GM21529 (cell line): ENCODE measurements at regions not wholly inside any gene's neighbourhood (a gene's known extent, or its start where the extent isn't known, plus 50 kb on each side); places are given as distances from the start of the nearest gene placed in this dataset.

Experiments
- ATAC-seq: cut with Tn5 transposase; IDR thresholded peaks from one replicate; pipeline ENCODE4 v1.9.1; 2021; ENCODE audit not compliant: unreplicated experiment

DNA sequence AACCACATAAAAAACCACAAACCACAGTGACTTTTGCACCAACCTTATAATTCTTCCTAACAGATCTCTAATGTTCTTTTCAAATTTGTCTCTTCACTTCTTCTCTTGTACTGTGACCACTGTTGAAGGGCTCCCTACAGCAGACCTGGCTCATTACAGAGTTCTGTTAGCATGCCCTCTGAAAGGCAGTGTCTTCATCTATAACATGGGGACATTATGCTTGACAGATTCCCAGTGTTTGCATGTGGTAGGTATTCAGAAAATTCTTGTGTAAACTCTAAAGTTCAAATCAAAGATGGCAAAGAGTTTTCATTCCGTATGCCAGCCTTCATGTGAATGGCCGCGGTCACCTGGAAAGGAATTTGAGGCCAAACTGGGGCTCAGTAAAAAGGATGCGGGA is 182.6 kb downstream of the DHX35 start:
- ATAC-seq = no peak

DNA sequence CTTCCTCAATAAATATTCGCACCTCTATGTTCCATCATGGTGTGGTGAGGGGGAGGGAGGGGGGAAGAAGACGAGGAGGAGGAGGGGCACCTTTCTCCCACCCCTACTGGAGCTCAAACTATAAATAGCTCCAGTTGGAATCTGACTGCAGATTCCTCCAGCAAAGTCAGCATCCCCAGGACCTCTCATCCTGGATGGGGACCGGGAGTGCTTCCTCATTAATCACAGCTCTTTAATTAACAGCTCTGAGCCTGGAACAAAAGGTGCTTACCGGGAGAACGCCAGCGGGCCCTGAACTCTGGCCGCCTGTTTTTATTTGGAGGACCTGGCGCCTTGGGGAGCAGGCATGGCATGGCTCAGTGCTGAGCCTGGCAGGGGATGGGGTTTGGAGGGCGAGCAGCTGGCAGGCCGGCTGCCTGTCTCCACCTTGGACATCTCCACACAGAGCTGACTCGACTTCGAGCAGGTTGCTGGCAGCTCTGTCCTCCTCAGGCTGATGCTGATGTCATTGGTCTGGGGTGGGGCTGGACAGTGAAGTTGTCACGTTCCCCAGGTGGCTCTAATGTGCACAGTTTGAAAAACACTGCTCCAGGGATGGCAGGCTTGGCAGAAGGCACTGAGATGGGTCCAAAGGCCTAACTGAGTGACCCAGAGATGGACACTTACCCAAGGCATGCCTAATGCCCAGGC is 180.4 kb downstream of the DHX35 start:
- no peak for ATAC-seq

DNA sequence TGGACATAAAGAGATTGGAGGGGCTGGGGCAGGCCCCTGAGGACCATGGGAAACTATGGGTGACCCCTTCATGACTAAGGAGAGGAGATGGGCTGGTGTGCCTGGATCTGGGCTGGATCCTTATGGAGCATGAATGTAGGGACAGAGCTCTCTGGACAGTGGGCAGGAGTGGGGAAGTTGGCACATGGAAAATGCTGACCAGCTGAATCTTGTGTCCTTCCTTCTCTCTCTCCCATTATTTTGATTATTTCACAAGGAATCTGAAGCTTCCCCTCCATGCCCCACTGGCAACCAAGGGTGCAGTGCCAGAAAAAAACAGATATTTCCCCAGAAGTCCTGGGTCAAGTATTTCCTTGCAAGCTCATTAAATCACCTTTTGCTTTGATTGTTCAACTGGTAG is 175.2 kb downstream of the DHX35 start:
- no peak for ATAC-seq

DNA sequence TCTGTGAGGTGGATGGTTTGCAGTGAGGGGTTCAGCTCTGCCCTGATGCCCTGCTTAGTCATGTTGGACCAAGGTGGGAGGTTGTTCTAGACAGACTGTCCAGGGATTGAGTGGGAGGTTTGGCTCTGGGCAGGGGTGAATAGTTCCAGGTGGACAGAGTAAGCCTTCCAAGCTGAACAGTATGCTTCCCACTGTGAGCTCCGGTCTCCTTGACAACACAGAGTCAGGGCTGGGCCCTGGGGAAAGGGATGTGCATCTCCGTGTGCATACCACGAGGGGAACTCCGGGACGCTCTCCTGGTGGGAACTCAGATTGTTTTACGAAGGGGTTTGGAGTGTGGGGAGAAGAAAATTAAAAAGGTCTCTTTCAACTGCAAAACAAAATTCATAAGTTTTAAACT is 174.7 kb downstream of the DHX35 start:
- no peak for ATAC-seq

DNA sequence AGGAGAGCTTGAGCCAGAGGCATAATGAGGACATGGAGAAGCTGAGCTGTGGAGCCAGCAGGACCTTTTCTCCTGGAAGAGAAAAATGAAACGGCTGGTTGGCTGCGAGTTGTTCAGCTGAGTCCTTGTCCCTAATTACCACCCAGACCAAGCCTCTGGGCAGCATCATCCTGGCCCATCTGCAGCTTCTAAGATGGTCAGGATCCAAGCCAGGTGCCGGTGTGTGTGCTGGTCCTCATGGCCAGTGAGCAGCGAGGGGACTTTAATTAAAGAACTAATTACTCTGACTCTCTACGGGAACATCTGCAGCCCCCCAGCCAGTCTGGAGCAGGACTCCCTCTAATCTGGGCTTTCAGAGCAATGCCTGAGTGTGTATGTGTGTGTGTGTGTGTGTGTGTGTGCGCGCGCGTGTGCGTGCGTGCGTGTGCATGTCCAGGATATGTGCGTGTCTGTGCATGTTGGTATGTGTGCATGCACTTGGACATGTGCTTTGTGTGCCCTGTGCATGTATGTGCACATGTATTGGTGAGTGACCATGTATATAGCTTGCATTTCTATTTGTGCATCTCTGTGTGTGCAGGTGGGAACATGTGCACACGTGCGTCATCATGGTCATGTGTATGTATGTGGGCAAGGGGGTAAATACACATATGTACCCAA is 173.9 kb downstream of the DHX35 start:
- ATAC-seq = no peak

DNA sequence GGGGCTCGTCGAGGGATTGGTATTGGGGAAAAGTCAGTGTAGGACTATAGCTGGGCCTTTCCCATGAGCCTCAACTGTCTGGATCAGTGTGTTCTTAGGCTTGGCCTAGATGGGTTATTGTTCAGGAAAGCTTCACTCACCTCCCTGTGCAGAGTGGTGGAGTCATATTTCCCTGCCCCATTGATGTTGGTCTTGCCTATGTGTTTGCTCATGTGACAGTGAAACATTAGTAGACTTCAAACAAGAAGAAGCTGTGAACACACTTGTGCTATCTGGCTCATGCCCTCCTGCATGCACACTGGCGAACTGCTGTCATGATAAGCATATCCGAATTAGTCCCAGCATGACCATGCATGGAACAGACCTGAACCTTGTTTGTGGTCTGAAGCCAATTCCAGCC is 171.1 kb downstream of the DHX35 start:
- no peak for ATAC-seq

DNA sequence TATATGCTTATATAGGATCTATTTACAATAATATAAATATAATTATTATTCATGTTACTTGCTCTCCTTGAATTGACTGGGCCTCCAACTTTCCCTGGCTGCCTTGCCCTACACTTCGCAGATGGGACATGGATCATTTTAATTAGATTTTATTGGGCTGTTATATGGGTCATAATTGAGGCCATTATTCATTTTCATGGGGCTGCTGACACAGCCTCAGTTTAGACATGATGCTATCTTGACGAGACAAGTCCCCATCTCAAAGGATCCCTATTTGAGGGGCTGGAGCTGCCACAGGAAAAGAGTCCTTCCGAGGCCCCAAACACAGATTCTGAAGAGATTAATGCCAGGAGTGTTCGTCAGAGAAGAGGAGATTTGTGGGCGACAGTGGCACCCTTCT is 170.4 kb downstream of the DHX35 start:
- ATAC-seq = no peak

DNA sequence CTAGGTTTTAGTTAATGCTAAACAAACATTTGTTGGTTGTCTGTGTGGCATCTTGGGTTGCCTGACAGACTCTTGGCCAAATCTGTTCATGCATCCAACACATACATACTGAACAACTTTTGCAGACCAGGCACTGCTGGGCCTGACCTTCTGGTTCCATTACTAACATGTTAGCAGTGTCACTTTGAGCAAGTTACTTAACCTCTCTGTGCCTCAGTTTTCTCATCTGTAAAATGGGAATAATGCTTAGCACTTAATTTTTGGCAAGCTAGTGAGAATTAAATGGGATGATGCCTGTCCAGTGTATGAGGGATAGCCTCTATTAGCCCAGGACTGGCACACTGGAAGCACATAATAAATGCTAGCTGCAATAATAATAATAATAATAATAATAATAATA is 169.9 kb downstream of the DHX35 start:
- no peak for ATAC-seq

DNA sequence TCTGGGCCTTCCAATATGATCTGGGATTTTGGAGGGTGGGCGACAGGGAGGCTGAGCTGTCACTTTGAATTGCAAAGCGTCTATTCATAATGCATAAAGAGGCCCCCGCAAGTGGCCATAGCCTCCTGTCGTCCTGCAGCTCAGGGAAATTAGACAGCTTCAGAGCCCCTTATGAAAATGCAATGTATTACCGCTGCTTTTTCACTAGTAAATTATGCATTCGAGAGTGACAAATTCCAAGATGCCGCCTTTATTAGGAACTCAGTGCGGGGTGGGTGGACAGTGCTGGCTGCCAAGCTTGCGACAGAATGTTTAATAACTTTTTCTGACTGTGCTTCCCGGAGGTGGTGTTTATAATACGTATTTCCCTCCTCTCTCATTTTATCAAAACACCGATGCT is 168.5 kb downstream of the DHX35 start:
- ATAC-seq = no peak

DNA sequence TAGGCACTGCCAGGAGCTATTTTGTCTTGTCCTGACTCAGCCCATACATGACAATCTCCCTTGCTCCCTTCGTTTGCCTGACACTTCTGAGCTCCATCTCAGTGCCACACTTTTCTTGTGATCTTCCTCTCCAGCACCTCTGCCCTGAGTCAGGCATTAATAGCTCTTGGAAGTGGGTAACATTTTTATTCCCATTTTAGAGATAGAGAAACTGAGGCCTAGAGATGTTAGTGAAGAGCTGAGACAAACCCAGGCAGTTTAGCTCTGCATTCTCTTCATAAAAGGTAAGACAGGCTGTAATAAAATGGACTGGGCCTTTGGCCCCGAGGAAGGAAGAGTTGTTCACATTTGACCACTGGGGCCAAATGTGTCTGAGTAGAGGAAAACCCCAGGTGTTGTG is 167.4 kb downstream of the DHX35 start:
- no peak for ATAC-seq

DNA sequence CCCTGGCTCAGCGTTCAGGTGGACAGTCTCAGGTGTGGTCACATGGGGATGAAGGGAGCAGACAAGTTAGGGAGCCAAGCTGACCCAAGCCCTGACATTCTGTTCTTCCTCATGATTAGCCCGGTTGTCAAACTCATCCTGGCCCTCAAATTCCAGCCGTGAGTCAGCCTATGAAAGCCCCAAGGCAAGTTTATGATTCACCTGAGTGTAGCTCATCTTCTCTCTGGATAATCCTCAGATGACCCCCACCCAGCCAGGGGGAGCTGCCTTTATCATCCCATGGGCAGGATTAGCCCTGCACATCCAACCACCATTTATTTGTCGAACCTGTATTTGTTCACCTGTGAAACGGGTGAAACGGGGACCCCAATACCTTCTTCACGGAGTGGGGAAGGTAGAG is 161.9 kb downstream of the DHX35 start:
- no peak for ATAC-seq

DNA sequence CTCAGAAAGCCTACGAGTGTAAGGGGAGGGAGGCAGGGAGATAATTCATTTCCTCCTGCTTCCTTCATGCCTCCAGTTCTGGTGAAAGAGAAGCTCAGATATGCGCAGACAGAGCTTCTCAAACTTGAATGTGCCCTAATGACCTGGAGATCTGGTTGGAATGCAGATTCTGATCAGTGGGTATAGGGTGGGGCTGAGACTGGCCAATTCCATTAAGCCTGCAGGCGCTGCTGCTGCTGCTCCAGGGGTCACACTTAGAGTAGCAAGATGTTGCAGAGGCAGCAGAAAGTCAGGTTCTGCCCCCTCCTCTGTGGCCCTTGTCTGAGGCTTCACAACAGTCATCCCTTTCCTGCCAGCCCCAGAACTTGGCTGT is 161.0 kb downstream of the DHX35 start:
- ATAC-seq = no peak

DNA sequence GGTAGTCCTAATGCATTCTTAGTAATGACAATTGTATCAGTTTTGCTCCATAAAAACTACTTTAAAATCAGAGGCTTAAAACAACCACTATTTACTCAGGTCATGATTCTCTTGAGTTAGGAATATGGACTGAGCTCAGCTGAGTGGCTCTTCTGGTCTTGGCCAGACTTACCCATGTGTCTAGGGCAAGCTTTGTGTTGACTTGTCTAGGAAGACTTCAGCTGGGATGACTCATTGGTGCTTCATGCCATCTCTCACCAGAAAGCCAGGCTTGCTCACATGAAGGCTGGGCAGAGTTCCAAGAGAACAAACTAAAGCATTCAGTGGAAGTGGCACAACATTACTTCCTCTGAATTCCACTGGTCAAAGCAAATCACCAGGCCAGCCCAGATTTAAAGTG is 155.3 kb downstream of the DHX35 start:
- ATAC-seq = no peak

DNA sequence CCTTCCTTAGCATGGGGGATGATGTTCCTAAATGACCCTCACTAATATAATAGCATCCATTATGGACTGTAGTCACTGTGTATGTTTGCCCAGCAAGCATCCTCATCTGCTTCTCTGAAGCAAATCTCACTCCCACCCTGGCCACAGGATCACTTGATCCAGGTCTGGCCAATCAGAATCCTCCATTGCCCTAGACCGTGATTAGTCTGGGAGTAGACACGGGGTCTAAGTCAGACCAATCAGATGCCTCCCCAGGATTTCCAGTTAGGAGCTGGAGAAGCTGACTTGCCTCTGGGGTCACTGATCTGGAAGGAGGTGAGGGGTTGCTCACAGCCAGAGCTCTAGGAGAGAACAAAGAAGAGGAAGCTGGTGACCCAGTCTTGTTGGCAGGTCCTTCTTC is 153.9 kb downstream of the DHX35 start:
- no peak for ATAC-seq

DNA sequence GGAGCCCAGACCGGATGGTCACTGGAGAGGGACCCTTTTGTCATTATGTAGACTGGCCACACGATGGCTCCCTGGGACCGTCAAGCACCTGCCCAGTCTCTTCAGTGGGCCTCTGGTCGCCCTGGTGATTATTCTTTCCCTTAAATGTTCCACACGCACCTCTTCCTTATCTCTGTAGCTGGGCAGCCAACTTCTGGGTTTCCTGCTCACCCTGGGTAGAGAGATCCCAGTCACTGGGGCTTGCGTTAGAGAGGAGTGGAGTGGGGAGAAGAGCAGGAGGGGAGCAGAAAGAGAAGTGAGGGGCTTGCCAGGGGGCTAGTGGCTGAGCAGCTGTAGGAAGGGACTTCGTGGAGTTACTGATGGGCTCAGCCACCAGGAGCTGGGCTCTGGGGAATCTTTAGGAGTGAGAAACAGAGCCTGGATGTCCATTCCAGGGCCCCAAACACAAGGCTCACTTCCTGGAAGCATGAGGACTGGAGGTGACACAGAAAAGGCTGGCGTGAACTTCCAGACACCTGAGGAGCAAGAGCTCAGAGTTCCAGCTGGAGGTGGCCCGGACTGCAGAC is 150.1 kb downstream of the DHX35 start:
- ATAC-seq = no peak

DNA sequence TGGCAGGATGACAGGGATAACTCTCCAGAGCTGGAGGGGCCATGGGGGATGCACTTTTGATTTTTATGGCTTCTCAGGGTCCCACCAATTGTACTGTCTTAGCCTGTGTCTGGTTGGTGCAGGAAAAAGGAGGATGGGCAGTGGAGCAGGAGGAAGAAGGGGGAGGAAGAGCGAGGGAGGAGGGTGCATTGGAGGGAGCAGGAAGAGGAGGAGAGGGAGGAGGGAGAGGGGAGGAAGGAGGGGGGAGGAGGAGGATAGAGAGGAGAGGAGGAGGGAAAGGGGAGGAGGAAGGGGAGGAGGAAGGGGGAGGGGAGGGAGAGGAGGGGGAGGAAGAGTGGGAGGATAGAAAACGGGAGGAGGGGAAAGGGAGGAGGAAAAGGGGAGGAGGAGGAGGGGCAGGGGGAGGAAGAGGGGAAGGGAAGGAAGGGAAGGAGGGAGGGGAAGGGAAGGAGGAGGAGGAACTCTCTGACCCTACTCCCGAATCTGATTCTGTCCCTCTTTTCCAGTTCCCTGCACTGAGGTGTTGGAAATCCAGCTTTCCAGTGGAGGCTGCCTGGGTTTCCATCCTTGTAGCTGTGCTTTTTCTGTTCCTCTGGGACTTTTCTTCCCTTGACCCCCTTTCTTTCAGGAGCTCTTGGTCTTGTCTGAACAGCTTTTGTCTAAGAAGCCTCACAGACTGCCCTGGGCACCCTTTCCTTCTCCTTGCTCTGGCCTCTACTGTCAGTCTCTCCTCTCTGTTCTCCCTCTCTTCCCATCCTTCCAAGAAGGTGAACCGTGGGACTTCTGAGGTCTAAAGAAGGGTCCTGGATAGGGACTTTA is 149.4 kb downstream of the DHX35 start:
- ATAC-seq = no peak

DNA sequence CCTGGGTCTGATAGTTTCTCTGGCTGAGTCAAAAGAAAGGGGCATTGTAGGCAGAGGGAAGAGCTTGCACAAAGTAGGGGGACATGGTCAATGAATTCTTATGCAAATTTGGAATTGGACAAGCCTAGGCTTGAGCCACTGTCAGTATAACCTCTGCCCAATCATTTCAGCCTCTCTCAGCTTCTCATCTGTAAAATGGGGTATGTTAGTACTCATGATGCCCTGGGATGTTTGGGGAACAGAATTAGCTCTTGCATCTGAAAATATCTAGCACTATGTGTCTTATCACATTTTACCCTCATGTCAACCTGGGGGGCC is 148.6 kb downstream of the DHX35 start:
- ATAC-seq = no peak

DNA sequence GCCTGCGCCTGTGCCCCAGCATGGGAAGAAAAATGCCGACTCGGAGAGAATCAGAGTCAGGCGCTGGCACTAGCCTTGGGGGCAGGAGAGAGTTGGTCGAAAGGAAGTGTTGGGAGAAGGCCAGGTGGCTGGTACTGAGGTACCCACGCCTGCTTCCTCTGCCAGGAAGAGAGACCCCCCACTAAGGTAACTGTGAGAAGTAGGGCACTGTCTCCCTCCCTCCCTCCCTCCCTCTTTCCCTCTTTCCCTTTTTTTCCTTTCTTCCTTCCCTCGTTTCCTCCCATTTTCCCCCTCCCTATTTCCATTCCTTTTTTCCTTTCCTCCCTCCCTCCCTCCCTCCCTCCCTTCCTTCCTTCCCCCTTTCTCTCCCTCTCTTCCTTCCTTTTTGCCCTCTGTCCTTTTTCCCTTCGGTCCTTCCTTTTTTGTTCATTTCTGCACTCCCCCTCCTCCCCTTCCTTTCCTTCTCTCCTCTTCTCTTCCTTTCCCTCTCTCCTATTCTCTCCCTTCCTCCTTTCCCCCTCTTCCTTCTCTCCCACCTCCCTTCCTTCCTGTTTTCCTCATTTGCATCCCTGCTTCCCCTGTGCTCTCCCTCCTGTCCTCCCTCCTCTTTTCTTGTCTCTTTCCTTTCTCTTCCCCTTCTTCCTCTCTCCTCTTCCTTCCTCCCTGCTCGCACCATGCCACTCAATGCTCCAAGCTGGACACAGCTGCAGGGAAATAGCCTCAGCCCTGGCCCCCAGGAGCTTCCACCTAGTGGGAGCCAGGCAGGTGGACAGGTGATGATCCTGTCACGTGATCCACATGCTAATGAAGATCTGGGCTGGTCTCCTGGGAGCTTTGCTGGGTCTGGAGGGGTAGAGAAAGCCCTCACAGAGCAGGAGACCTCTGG is 148.0 kb downstream of the DHX35 start:
- ATAC-seq = no peak

DNA sequence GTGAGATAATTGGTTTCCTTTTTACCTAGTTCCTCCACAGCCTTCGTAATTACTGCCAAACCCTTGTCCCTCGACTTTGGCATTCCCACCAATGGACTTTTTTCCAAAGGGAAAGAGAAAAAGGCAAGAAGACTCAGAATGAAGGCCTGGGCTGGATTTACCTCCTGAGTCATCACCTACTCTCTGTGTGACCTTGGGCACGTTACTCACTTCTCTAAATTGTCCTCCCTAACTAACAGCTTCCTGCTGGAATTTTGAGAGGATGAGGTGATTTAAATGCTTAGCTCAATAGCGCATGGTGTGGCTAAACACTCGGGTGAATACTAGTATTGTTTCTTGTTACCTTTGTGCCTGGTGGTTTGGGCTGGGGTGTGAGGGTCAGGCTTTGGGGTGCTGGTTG is 146.6 kb downstream of the DHX35 start:
- no peak for ATAC-seq

DNA sequence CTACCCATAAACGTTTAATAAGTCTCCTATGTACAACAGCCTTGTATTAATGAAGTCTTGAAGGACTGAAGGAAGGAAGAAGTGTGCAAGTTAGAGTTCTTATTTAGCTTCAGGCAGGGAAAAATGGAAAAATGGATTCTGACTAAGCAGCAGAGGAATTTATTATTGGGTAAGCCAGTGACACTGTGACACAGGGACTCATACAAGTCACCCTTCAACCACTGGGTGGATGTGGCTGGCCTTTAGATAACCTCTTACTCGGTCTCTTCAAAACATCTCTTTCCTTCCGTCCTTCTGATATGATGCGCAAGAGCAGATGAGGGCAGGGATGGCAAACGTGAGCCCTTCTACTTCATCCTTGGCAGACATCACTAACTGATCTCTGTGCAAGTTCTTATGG is 145.6 kb downstream of the DHX35 start:
- no peak for ATAC-seq

DNA sequence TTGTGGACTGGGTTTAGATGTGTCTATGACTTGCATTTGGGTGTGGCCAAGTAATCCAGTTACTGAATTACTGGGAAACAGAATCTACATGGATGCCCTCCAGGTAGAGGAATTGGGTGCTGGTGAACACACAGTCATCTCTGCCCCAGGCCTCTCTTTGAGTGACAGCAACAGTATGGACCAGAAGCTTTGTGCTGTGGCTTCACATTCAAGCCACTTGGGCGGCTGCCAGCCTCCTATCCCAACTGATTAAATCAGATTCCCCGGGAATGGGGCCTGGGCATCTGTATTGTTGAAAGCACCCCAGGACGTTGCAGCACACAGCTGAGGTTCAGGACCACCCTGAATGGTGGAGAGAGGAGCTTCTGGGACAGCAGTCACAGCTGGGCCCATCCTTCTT is 144.6 kb downstream of the DHX35 start:
- ATAC-seq = no peak
